Suprapubic skin (tissue), 4 donors: ENCODE measurements at regions not wholly inside any gene's neighbourhood (a gene's known extent, or its start where the extent isn't known, plus 50 kb on each side); places are given as distances from the start of the nearest gene placed in this dataset.
A peak's percentile ranks its signal among the peaks of the same experiment; 100 is the strongest.

ENCODE experiments used
- DNase-seq, 2 donors: peaks; one replicate each; pipeline ENCODE4 v3.0.0-alpha.2; 2019; ENCODE audit warnings: low spot score in 2 of 2
- H3K27ac ChIP-seq: fragments of 200-600 bp; sonication (generic); one replicate; pipeline ENCODE4 v1.5.1; 2019
- H3K27me3 ChIP-seq: fragments of 200-600 bp; sonication (generic); one replicate; pipeline ENCODE4 v1.5.1; 2019
- H3K36me3 ChIP-seq: fragments of 200-600 bp; sonication (generic); one replicate; pipeline ENCODE4 v1.5.1; 2019
- H3K4me1 ChIP-seq: fragments of 200-600 bp; sonication (generic); one replicate; pipeline ENCODE4 v1.5.1; 2019
- H3K4me3 ChIP-seq: fragments of 200-600 bp; sonication (generic); one replicate; pipeline ENCODE4 v1.5.1; 2019; ENCODE audit warnings: mild to moderate bottlenecking
- H3K9me3 ChIP-seq: fragments of 200-600 bp; sonication (generic); one replicate; pipeline ENCODE4 v1.5.1; 2019
- CTCF ChIP-seq, 2 donors: fragments of 200-600 bp in 1 of 2; fragments of 450-650 bp in 1 of 2; sonication (generic) in 1 of 2; IDR thresholded peaks; one replicate each; pipeline ENCODE4 v1.5.1; 2016 to 2019; ENCODE audit warnings: antibody characterized with exemption in 2 of 2, mild to moderate bottlenecking in 1 of 2, moderate library complexity in 1 of 2
- EP300 ChIP-seq: sonication (generic); formaldehyde crosslinking; IDR thresholded peaks from one replicate; pipeline ENCODE4 v1.6.1; 2017; ENCODE audit warnings: antibody characterized with exemption
- POLR2A ChIP-seq, 2 donors: fragments of 450-650 bp; IDR thresholded peaks; one replicate each; pipeline ENCODE4 v1.6.1; 2017; ENCODE audit warnings: antibody characterized with exemption in 2 of 2, mild to moderate bottlenecking in 2 of 2, moderate library complexity in 2 of 2
- POLR2AphosphoS5 ChIP-seq, 3 donors: sonication (generic); formaldehyde crosslinking; IDR thresholded peaks; one replicate each; pipeline ENCODE4 v1.6.1; 2017; ENCODE audit warnings: antibody characterized with exemption in 3 of 3
- WGBS: methylation state at CpG from one replicate; pipeline ENCODE4 v1.1.5; 2018; 5-methylcytosine and 5-hydroxymethylcytosine counted together

GRCh38 chr17:77719806-77720205 lies 238.7 kb upstream of the TNRC6C start:
- DNase-seq: no peak
- 92% methylated on average over 4 of the region's 4 CpGs for WGBS
- Histone ChIP-seq H3K36me3 (no peaks in the 10 kb centered on the region), H3K4me1 (no peaks in the 10 kb centered on the region), H3K9me3 (no peaks in the 10 kb centered on the region), H3K27me3 (no peaks in the 10 kb centered on the region), H3K4me3 (no peak overlapping the region), H3K27ac (no peak overlapping the region)
- TF ChIP-seq CTCF (IDR thresholded peaks at IDR 0.05): no peak
- TF ChIP-seq EP300: no peak
- no peak for TF ChIP-seq POLR2AphosphoS5 (IDR thresholded peaks at IDR 0.05)
- TF ChIP-seq POLR2A (IDR thresholded peaks at IDR 0.05): no peak

- peak in 1 of 2 donors; percentile 29 for DNase-seq
- H3K27me3 ChIP-seq: no peaks in the 10 kb centered on the region
- no peaks in the 10 kb centered on the region for H3K4me1 ChIP-seq
- no peak overlapping the region for H3K27ac ChIP-seq
- WGBS: 68% methylated on average over 14 of the region's 14 CpGs
- H3K36me3 ChIP-seq: no peaks in the 10 kb centered on the region
- TF ChIP-seq POLR2A (IDR thresholded peaks at IDR 0.05) (no peak), EP300 (no peak), CTCF (IDR thresholded peaks at IDR 0.05) (no peak), POLR2AphosphoS5 (IDR thresholded peaks at IDR 0.05) (no peak)
- H3K9me3 ChIP-seq: no peaks in the 10 kb centered on the region
- H3K4me3 ChIP-seq: no peak overlapping the region
Measured at GRCh38 chr17:77720946-77721845, 237.3 kb upstream of the TNRC6C start.

- 68% methylated on average over 3 of the region's 3 CpGs for WGBS
- no peak for TF ChIP-seq EP300
- TF ChIP-seq CTCF (IDR thresholded peaks at IDR 0.05): no peak
- no peak for TF ChIP-seq POLR2A (IDR thresholded peaks at IDR 0.05)
- TF ChIP-seq POLR2AphosphoS5 (IDR thresholded peaks at IDR 0.05): no peak
- DNase-seq: no peak
- Histone ChIP-seq H3K27me3 (peaks cover 3% of the 10 kb centered on the region), H3K9me3 (no peaks in the 10 kb centered on the region), H3K4me3 (no peak overlapping the region), H3K27ac (no peak overlapping the region), H3K4me1 (no peaks in the 10 kb centered on the region), H3K36me3 (no peaks in the 10 kb centered on the region)
Measured at GRCh38 chr17:77721846-77722160, 236.7 kb upstream of the TNRC6C start.

- Histone ChIP-seq H3K9me3 (no peaks in the 10 kb centered on the region), H3K4me1 (peaks cover 5% of the 10 kb centered on the region), H3K27me3 (peaks cover 3% of the 10 kb centered on the region), H3K27ac (no peak overlapping the region), H3K36me3 (no peaks in the 10 kb centered on the region), H3K4me3 (no peak overlapping the region)
- WGBS: 91% methylated on average over 8 of the region's 8 CpGs
- TF ChIP-seq POLR2AphosphoS5 (IDR thresholded peaks at IDR 0.05): no peak
- TF ChIP-seq POLR2A (IDR thresholded peaks at IDR 0.05): no peak
- no peak for TF ChIP-seq CTCF (IDR thresholded peaks at IDR 0.05)
- no peak for TF ChIP-seq EP300
- peak in 1 of 2 donors; percentile 26 for DNase-seq
Measured at GRCh38 chr17:77722366-77722765, 236.1 kb upstream of the TNRC6C start.

GRCh38 chr17:77723071-77723908 lies 235.2 kb upstream of the TNRC6C start:
- Histone ChIP-seq H3K4me1 (peaks cover 12% of the 10 kb centered on the region), H3K27ac (no peak overlapping the region), H3K9me3 (no peaks in the 10 kb centered on the region), H3K4me3 (no peak overlapping the region), H3K27me3 (peaks cover 3% of the 10 kb centered on the region), H3K36me3 (no peaks in the 10 kb centered on the region)
- TF ChIP-seq POLR2A (IDR thresholded peaks at IDR 0.05) (no peak), EP300 (no peak), CTCF (IDR thresholded peaks at IDR 0.05) (no peak), POLR2AphosphoS5 (IDR thresholded peaks at IDR 0.05) (no peak)
- DNase-seq: peak in 1 of 2 donors; percentile 50
- WGBS: 77% methylated on average over 15 of the region's 20 CpGs
